NCI-H446 treated with DMSO at 0.1 percent for 48 hours (cell line): ENCODE measurements at regions not wholly inside any gene's neighbourhood (a gene's known extent, or its start where the extent isn't known, plus 50 kb on each side); places are given as distances from the start of the nearest gene placed in this dataset.

Source experiments
- DNase-seq: peaks from one replicate; lab custom pipeline; 2025; lab: John Stamatoyannopoulos, UW

DNA sequence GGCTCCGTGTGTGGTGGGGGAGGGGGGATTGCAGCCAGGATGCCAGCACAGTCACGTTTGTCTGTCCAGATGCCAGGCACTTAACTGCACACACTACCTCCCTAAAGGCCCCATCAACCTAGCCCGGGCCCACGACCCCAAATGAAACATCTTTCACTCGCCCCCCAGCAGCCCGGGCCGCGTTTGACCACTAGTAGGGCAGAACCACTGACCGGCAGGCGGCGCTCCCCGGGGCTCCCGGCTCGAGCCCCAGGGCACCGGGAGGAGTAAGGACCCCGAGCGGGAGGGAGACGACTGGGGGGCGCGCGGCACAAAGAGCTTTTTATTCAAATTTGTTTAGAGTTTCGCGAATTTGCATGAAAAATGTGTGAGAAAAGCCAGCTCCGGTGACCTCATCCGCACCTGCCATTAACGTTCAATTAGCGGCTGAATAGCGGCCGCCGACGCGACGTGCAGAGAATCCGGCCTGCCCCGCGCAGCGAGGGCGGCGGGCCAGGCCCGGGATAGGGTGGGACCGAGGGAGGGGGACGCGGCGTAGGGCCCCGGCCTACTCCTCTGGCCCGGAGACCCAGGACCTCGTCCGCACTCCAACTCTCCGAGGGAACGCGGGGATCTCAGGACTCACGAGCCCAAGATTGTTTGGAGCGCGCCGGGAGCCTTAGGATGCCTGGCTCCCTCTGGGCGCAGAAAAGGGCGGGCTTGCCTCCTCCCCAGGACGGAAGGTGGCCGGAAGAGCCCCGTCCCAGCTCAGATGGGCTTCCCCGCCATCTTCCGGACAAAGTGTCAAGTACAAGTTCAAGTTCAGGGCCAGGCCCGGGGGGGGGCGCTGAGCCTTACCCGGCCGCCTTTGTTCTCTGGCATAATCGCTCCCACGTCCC lies 64.9 kb upstream of the POLG start:
- peak; percentile 31 for DNase-seq

DNA sequence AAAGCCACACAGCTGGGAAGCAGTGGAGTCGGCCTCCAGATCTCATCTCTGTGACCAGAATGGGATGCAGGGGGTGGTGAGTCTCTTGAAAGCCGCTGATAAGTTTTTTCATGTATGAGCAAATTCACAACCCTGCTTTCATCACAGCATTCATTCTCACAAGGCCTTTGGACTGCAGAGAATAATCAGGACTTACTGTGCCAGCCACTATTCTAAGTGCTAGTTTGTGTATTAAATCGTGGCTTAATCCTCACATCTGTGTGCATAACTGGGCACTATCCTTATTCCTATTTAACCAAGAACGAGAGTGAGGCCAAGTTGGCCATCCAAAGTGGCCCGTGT lies 64.2 kb upstream of the POLG start:
- DNase-seq, result no peak

- no peak for DNase-seq
Measured at GRCh38 chr15:89397653-89398023, 63.0 kb upstream of the POLG start.

- no peak for DNase-seq
Measured at GRCh38 chr15:89396723-89397652, 62.4 kb upstream of the POLG start.

- DNase-seq, result no peak
Measured at GRCh38 chr15:89395996-89396395, 61.4 kb upstream of the POLG start.

GRCh38 chr15:89395461-89395871 lies 60.8 kb upstream of the POLG start:
- no peak for DNase-seq

DNA sequence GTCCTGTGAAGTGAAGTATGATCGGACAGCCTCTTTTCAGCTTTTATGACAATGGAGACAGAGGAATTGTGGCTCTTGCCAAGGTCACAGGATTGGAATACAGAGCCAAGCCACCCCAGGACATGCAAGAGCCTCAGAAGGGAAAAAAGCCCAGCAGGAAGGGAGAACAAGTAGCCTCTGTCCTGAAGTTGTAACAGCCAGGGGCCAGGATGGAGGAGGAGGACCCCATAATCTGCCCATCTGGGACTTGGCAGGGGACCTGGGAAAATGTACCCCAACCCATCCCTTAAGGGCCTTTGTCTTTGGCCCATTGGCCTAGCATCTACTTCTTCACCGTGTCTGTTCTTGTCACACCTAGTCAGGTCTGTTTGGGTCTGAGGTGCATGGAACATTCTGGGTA lies 60.4 kb upstream of the POLG start:
- no peak for DNase-seq

- no peak for DNase-seq
Measured at GRCh38 chr15:89393056-89393455, 58.4 kb upstream of the POLG start.

DNA sequence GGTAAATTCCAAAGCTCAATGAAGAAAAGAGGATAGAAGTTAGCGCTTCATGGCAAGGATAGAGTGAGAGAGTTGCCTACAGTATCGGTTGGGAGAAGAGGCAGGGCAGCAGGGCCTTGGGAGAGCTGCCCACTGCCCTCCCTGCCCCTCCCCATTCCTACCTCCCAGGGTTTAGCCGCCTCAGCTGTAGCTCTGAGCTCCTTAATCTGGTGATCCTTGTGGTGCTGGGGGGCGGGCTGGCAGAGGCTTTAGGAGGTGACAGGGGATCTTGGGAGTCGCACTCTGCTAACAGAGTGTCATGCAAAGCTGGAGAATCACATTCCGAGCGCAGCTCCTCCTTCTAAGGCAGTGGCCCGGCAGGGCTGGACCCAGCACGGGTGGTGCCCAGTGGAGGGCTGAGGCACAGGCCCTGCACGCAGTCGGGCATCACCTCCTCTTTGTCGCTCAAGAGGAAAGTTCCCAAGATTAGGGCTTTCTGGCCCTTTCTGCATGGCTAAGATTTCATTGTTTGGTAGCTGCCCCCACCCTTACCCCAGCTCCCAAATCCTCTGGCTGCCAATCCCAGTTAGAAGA lies 57.1 kb upstream of the POLG start:
- no peak for DNase-seq

DNA sequence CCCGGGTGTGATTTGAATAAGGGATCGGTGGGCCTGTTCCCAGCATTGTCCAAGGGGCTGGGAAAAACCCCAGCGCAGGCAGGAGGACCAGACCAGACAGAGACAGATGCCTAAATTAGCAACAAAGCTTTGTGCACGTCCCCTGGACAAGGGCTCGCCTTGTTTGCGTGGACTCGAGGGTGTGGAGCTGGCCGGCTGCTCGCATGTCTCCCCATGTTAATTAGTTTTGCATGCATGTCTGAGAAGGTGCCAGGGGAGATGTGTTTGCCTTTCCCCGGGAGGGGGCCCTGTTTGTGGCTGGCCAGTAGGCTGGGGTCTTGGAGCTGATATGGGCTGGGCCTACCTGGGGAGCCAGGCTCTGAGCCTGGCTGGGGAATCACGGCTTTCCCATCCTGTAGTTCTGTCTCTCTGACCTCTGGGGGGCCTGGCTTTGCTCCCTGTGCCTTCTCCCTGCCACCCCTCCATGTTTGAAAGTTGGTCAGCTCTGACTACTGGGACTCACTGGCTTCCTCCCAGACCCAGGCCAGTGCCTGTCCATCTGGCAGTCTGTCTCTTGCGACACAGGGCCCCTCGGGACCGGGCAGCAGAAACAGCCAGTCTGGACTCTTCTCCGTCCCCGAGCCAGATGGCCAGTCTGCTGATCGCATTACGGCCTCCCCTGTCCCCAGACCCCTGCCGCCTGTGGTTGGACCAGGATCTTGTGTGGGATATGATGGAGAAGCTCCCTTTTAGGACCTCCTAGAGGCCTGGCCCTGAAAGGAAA lies 55.4 kb upstream of the POLG start:
- DNase-seq, result no peak

GRCh38 chr15:89387140-89387903 lies 52.7 kb upstream of the POLG start:
- DNase-seq, result no peak

DNA sequence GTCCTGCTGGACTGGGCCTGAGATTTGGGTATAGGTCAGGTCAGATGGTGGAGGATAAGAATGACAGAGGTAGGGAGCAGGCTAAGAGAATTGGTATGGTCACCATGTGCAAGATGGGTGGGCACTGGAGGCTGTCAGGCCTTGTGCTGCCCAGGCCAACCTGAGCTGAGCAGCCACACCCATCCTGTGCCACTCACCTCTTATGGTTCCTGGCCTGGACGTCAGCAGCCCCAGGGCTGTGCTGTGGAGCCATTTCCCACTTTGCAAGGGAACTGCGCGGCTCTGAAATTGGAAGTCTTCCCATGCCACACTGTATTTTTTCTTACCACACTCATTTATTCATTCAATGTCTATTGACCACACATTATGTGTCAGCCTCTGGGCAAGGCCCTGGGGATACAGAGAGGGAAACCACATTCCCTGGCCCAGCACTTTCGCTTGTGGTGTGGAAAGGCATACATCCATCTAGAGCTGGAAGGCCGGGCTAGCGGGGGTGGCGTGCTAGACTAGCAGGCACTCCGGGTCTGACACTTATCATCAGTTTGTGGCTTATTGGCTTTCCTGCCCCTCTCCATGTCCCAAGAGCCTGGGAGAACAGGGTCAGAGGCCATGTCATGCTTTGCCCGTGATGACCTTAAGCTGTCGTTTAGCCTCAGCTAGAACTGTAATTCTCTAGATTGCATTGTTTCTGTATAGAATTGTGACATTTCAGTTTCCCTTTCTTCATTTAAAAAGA lies 51.1 kb upstream of the POLG start:
- DNase-seq, result no peak
